Osteoblast (primary cell): ENCODE measurements at regions not wholly inside any gene's neighbourhood (a gene's known extent, or its start where the extent isn't known, plus 50 kb on each side); places are given as distances from the start of the nearest gene placed in this dataset.

Experiments
- DNase-seq: peaks from one replicate; pipeline ENCODE4 v3.0.0; 2011; ENCODE audit warnings: low spot score, mixed read lengths; ENCODE audit not compliant: insufficient read length; ENCODE audit errors: missing footprints
- H2AFZ ChIP-seq: 2 replicates; pipeline ENCODE4 v1.6.0; 2011; ENCODE audit warnings: mild to moderate bottlenecking, low read length
- H3K27ac ChIP-seq: 2 replicates; pipeline ENCODE4 v1.5.1; 2011; ENCODE audit warnings: mild to moderate bottlenecking, low read depth, low read length, moderate library complexity
- H3K27me3 ChIP-seq: 2 replicates; pipeline ENCODE4 v1.6.0; 2012; ENCODE audit warnings: mild to moderate bottlenecking, control low read depth, inconsistent platforms, low read length, moderate library complexity; ENCODE audit not compliant: insufficient read depth
- H3K36me3 ChIP-seq: 2 replicates; pipeline ENCODE4 v1.5.1; 2011; ENCODE audit warnings: mild to moderate bottlenecking, low read length, control low read depth, moderate library complexity; ENCODE audit not compliant: insufficient read depth
- H3K4me1 ChIP-seq: 2 replicates; pipeline ENCODE4 v1.5.1; 2011; ENCODE audit warnings: mild to moderate bottlenecking, low read length, control low read depth, moderate library complexity; ENCODE audit not compliant: insufficient read depth
- H3K4me2 ChIP-seq: 2 replicates; pipeline ENCODE4 v1.6.0; 2011; ENCODE audit warnings: mild to moderate bottlenecking, low read length; ENCODE audit not compliant: insufficient read depth
- H3K4me3 ChIP-seq: fragments of 200-600 bp; sonication (generic); 3 replicates; pipeline ENCODE4 v1.5.1; 2012; ENCODE audit warnings: mild to moderate bottlenecking, low read length, inconsistent platforms; ENCODE audit not compliant: insufficient read depth
- H3K79me2 ChIP-seq: 2 replicates; pipeline ENCODE4 v1.6.0; 2012; ENCODE audit warnings: mild to moderate bottlenecking, low read length, control low read depth, inconsistent platforms; ENCODE audit not compliant: insufficient read depth
- H3K9me3 ChIP-seq: 2 replicates; pipeline ENCODE4 v1.5.1; 2011; ENCODE audit warnings: low read depth, low read length, control low read depth
- H4K20me1 ChIP-seq: 2 replicates; pipeline ENCODE4 v1.6.0; 2012; ENCODE audit warnings: mild to moderate bottlenecking, low read length, control low read depth; ENCODE audit not compliant: insufficient read depth
- CTCF ChIP-seq: IDR thresholded peaks from 2 replicates; pipeline ENCODE4 v1.5.1; 2011; ENCODE audit warnings: mild to moderate bottlenecking, low read depth, low read length, moderate library complexity; ENCODE audit errors: extremely low read depth

- Histone ChIP-seq H3K27ac (no peak overlapping the region), H3K36me3 (no peaks in the 10 kb centered on the region), H3K4me3 (no peak overlapping the region), H3K79me2 (no peaks in the 10 kb centered on the region), H3K9me3 (no peaks in the 10 kb centered on the region), H3K27me3 (no peaks in the 10 kb centered on the region), H3K4me1 (no peaks in the 10 kb centered on the region), H4K20me1 (no peaks in the 10 kb centered on the region), H3K4me2 (no peak overlapping the region), H2AFZ (no peak overlapping the region)
- no peak for TF ChIP-seq CTCF
- DNase-seq = no peak
Observed at GRCh38 chr10:128312250-128312649, 186.0 kb upstream of the MKI67 start.

- Histone ChIP-seq H2AFZ (no peak overlapping the region), H3K36me3 (no peaks in the 10 kb centered on the region), H3K79me2 (no peaks in the 10 kb centered on the region), H3K4me2 (no peak overlapping the region), H3K27me3 (no peaks in the 10 kb centered on the region), H3K4me3 (no peak overlapping the region), H3K27ac (no peak overlapping the region), H4K20me1 (no peaks in the 10 kb centered on the region), H3K9me3 (no peaks in the 10 kb centered on the region), H3K4me1 (no peaks in the 10 kb centered on the region)
- no peak for TF ChIP-seq CTCF
- no peak for DNase-seq
Observed at GRCh38 chr10:128314686-128315085, 188.5 kb upstream of the MKI67 start.

GRCh38 chr10:128316121-128316726, 190.0 kb upstream of the MKI67 start:
- no peak for DNase-seq
- Histone ChIP-seq H3K27me3 (no peaks in the 10 kb centered on the region), H3K4me1 (no peaks in the 10 kb centered on the region), H2AFZ (no peak overlapping the region), H3K79me2 (no peaks in the 10 kb centered on the region), H3K4me2 (no peak overlapping the region), H3K27ac (no peak overlapping the region), H3K9me3 (no peaks in the 10 kb centered on the region), H4K20me1 (no peaks in the 10 kb centered on the region), H3K4me3 (no peak overlapping the region), H3K36me3 (no peaks in the 10 kb centered on the region)
- no peak for TF ChIP-seq CTCF

- Histone ChIP-seq H4K20me1 (no peaks in the 10 kb centered on the region), H3K27me3 (no peaks in the 10 kb centered on the region), H3K4me3 (no peak overlapping the region), H3K4me2 (no peak overlapping the region), H3K36me3 (no peaks in the 10 kb centered on the region), H3K27ac (no peak overlapping the region), H3K79me2 (no peaks in the 10 kb centered on the region), H3K4me1 (no peaks in the 10 kb centered on the region), H2AFZ (no peak overlapping the region), H3K9me3 (no peaks in the 10 kb centered on the region)
- DNase-seq = no peak
- no peak for TF ChIP-seq CTCF
Observed at GRCh38 chr10:128316925-128317324, 190.7 kb upstream of the MKI67 start.
